DOHH2 (cell line): ENCODE measurements at regions not wholly inside any gene's neighbourhood (a gene's known extent, or its start where the extent isn't known, plus 50 kb on each side); places are given as distances from the start of the nearest gene placed in this dataset.

Experiments used
- H3F3A ChIP-seq: fragments of 200-600 bp; sonication (generic), shearing (Covaris generic); 2 replicates; pipeline ENCODE4 v1.6.0; 2016; ENCODE audit warnings: antibody characterized with exemption, mild to moderate bottlenecking; ENCODE audit not compliant: control insufficient read depth, insufficient read depth
- H3K27ac ChIP-seq: fragments of 200-600 bp; sonication (generic); 2 replicates; pipeline ENCODE4 v1.5.1; 2014; ENCODE audit warnings: low read depth, mild to moderate bottlenecking, low read length, moderate library complexity
- H3K27me3 ChIP-seq: fragments of 200-600 bp; sonication (generic); 2 replicates; pipeline ENCODE4 v1.6.1; 2014; ENCODE audit warnings: mild to moderate bottlenecking, low read length, mixed read lengths; ENCODE audit not compliant: control insufficient read depth
- H3K36me3 ChIP-seq: fragments of 200-600 bp; sonication (generic); 2 replicates; pipeline ENCODE4 v1.6.1; 2014; ENCODE audit warnings: mild to moderate bottlenecking, low read length, moderate library complexity, mixed read lengths; ENCODE audit not compliant: control insufficient read depth
- H3K4me1 ChIP-seq: fragments of 200-600 bp; sonication (generic); 2 replicates; pipeline ENCODE4 v1.6.1; 2014; ENCODE audit warnings: mild to moderate bottlenecking, low read length, mixed read lengths; ENCODE audit not compliant: control insufficient read depth
- H3K4me2 ChIP-seq: fragments of 200-600 bp; sonication (generic); 2 replicates; pipeline ENCODE4 v1.6.0; 2014; ENCODE audit warnings: mild to moderate bottlenecking, low read length, moderate library complexity
- H3K4me3 ChIP-seq: fragments of 200-600 bp; sonication (generic); 2 replicates; pipeline ENCODE4 v1.5.1; 2014; ENCODE audit warnings: mild to moderate bottlenecking, low read length, mixed read lengths
- H3K79me2 ChIP-seq: fragments of 200-600 bp; sonication (generic); 2 replicates; pipeline ENCODE4 v1.6.1; 2014; ENCODE audit warnings: mild to moderate bottlenecking, low read length, mixed read lengths; ENCODE audit not compliant: control insufficient read depth
- H3K9me2 ChIP-seq: fragments of 200-600 bp; sonication (generic); replicated peaks from 2 replicates; pipeline ENCODE4 v1.6.1; 2014; ENCODE audit warnings: mild to moderate bottlenecking, low read length, mixed read lengths; ENCODE audit not compliant: control insufficient read depth
- H3K9me3 ChIP-seq: fragments of 200-600 bp; sonication (generic); 2 replicates; pipeline ENCODE4 v1.6.1; 2014; ENCODE audit warnings: antibody characterized with exemption, low read length, mixed read lengths; ENCODE audit not compliant: control insufficient read depth, insufficient read depth
- H4K20me1 ChIP-seq: fragments of 200-600 bp; sonication (generic); 2 replicates; pipeline ENCODE4 v1.6.0; 2014; ENCODE audit warnings: low read depth, mild to moderate bottlenecking, antibody characterized with exemption, low read length, moderate library complexity; ENCODE audit not compliant: control insufficient read depth, insufficient read depth
- CTCF ChIP-seq: fragments of 200-600 bp; sonication (generic); IDR thresholded peaks from one replicate; pipeline ENCODE4 v1.5.1; 2014; ENCODE audit warnings: antibody characterized with exemption, mild to moderate bottlenecking, low read depth, low read length; ENCODE audit not compliant: poor library complexity, severe bottlenecking
- EZH2phosphoT487 ChIP-seq: fragments of 200-600 bp; sonication (generic); IDR thresholded peaks from 2 replicates; pipeline ENCODE4 v1.6.1; 2017; ENCODE audit warnings: borderline replicate concordance, mild to moderate bottlenecking, antibody characterized with exemption, low read length, moderate library complexity, mixed read lengths

GRCh38 chr4:24010994-24011393 lies 121.1 kb upstream of the PPARGC1A start:
- Histone ChIP-seq H3K4me1 (no peaks in the 10 kb centered on the region), H3K4me3 (no peak overlapping the region), H3K27me3 (no peaks in the 10 kb centered on the region), H3K27ac (no peak overlapping the region), H3F3A (no peaks in the 10 kb centered on the region), H3K36me3 (no peaks in the 10 kb centered on the region), H3K9me3 (no peaks in the 10 kb centered on the region), H3K79me2 (no peaks in the 10 kb centered on the region), H4K20me1 (no peaks in the 10 kb centered on the region), H3K9me2 (no peaks in the 10 kb centered on the region), H3K4me2 (no peak overlapping the region)
- TF ChIP-seq CTCF (no peak), EZH2phosphoT487 (no peak)

- no peaks in the 10 kb centered on the region for H3K27me3 ChIP-seq
- no peak for TF ChIP-seq CTCF
- TF ChIP-seq EZH2phosphoT487, result no peak
- H3K4me2 ChIP-seq, result no peak overlapping the region
- no peak overlapping the region for H3K27ac ChIP-seq
- no peaks in the 10 kb centered on the region for H3F3A ChIP-seq
- H4K20me1 ChIP-seq, result no peaks in the 10 kb centered on the region
- H3K79me2 ChIP-seq, result no peaks in the 10 kb centered on the region
- H3K9me3 ChIP-seq, result no peaks in the 10 kb centered on the region
- no peaks in the 10 kb centered on the region for H3K36me3 ChIP-seq
- H3K4me3 ChIP-seq, result no peak overlapping the region
- no peaks in the 10 kb centered on the region for H3K4me1 ChIP-seq
- H3K9me2 ChIP-seq, result no peaks in the 10 kb centered on the region
These were observed 120.7 kb upstream of the PPARGC1A start for GRCh38 chr4:24010573-24010972.

GRCh38 chr4:24007860-24008261 lies 118.0 kb upstream of the PPARGC1A start:
- H4K20me1 ChIP-seq, result no peaks in the 10 kb centered on the region
- no peaks in the 10 kb centered on the region for H3K79me2 ChIP-seq
- H3K27ac ChIP-seq, result no peak overlapping the region
- no peak overlapping the region for H3K4me3 ChIP-seq
- TF ChIP-seq EZH2phosphoT487 (no peak), CTCF (no peak)
- no peaks in the 10 kb centered on the region for H3K27me3 ChIP-seq
- H3K36me3 ChIP-seq, result no peaks in the 10 kb centered on the region
- no peaks in the 10 kb centered on the region for H3K9me2 ChIP-seq
- H3F3A ChIP-seq, result no peaks in the 10 kb centered on the region
- no peak overlapping the region for H3K4me2 ChIP-seq
- no peaks in the 10 kb centered on the region for H3K4me1 ChIP-seq
- H3K9me3 ChIP-seq, result no peaks in the 10 kb centered on the region

- Histone ChIP-seq H3K9me2 (no peaks in the 10 kb centered on the region), H4K20me1 (no peaks in the 10 kb centered on the region), H3F3A (no peaks in the 10 kb centered on the region), H3K79me2 (no peaks in the 10 kb centered on the region), H3K4me1 (no peaks in the 10 kb centered on the region), H3K9me3 (no peaks in the 10 kb centered on the region), H3K27me3 (no peaks in the 10 kb centered on the region), H3K36me3 (no peaks in the 10 kb centered on the region), H3K27ac (no peak overlapping the region), H3K4me3 (no peak overlapping the region), H3K4me2 (no peak overlapping the region)
- TF ChIP-seq EZH2phosphoT487 (no peak), CTCF (no peak)
These were observed 116.4 kb upstream of the PPARGC1A start for GRCh38 chr4:24006269-24006668.
